Liver (tissue), 3 donors: ENCODE measurements at regions not wholly inside any gene's neighbourhood (a gene's known extent, or its start where the extent isn't known, plus 50 kb on each side); places are given as distances from the start of the nearest gene placed in this dataset.

Experiments used
- GABPA ChIP-seq, 2 donors: IDR thresholded peaks in 1 of 2; conservative IDR thresholded peaks in 1 of 2; 2 replicates each; pipeline ENCODE4 v1.6.1; 2016; ENCODE audit warnings: antibody characterized with exemption in 2 of 2, mild to moderate bottlenecking in 1 of 2, moderate library complexity in 1 of 2
- JUND ChIP-seq, 2 donors: IDR thresholded peaks; 2 replicates each; pipeline ENCODE4 v1.6.1; 2016; ENCODE audit warnings: antibody characterized with exemption in 2 of 2
- RAD21 ChIP-seq, 2 donors: IDR thresholded peaks; 2 replicates each; pipeline ENCODE4 v1.6.1; 2016; ENCODE audit warnings: antibody characterized with exemption in 2 of 2, mild to moderate bottlenecking in 2 of 2
- RXRA ChIP-seq, 2 donors: IDR thresholded peaks; 2 replicates each; pipeline ENCODE4 v1.6.1; 2017 to 2018; ENCODE audit warnings: antibody characterized with exemption in 2 of 2, mild to moderate bottlenecking in 1 of 2
- TAF1 ChIP-seq: conservative IDR thresholded peaks from 2 replicates; pipeline ENCODE4 v1.6.1; 2016; ENCODE audit warnings: antibody characterized with exemption, mild to moderate bottlenecking
- ZBTB33 ChIP-seq: IDR thresholded peaks from 2 replicates; pipeline ENCODE4 v1.6.1; 2016; ENCODE audit warnings: antibody characterized with exemption
- TF ChIP-seq, protein P1 (sequence below): fragments of 150-350 bp; IDR thresholded peaks from 2 replicates; pipeline ENCODE4 v1.5.1; 2017; ENCODE audit warnings: improper control_type of control experiment, low read depth, low read length; ENCODE audit not compliant: missing input control
- TF ChIP-seq, protein P2 (sequence below): IDR thresholded peaks from 2 replicates; pipeline ENCODE4 v1.6.1; 2016; ENCODE audit warnings: antibody characterized with exemption
- TF ChIP-seq, protein P3 (sequence below): IDR thresholded peaks from 2 replicates; pipeline ENCODE4 v1.6.1; 2016; ENCODE audit warnings: antibody characterized with exemption, mild to moderate bottlenecking
- TF ChIP-seq, protein P4 (sequence below): IDR thresholded peaks from 2 replicates; pipeline ENCODE4 v1.6.1; 2016; ENCODE audit warnings: antibody characterized with exemption
- donor health status: healthy.
- donor health status: healthy.

DNA sequence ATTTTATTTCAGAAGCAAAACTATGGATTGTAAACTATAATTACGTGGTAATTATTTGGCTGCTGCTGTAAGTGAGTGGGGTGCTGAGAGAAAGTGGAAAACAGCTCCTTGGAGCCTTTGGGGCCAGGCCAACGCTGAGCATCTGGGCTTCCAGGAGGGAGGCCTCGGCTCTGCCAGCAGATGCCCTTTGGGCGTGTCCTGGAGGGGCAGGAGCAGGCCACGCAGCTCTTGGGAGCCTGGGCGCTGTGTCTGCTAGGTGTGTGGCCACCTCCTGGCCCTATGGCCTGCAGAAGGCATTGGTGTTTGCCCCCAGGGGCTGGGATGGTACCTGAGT lies 423.3 kb downstream of the GLRX3 start:
- TF ChIP-seq, protein P1, sequence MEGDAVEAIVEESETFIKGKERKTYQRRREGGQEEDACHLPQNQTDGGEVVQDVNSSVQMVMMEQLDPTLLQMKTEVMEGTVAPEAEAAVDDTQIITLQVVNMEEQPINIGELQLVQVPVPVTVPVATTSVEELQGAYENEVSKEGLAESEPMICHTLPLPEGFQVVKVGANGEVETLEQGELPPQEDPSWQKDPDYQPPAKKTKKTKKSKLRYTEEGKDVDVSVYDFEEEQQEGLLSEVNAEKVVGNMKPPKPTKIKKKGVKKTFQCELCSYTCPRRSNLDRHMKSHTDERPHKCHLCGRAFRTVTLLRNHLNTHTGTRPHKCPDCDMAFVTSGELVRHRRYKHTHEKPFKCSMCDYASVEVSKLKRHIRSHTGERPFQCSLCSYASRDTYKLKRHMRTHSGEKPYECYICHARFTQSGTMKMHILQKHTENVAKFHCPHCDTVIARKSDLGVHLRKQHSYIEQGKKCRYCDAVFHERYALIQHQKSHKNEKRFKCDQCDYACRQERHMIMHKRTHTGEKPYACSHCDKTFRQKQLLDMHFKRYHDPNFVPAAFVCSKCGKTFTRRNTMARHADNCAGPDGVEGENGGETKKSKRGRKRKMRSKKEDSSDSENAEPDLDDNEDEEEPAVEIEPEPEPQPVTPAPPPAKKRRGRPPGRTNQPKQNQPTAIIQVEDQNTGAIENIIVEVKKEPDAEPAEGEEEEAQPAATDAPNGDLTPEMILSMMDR = no peak
- no peak for TF ChIP-seq TAF1
- TF ChIP-seq GABPA (IDR thresholded peaks at IDR 0.05 in 1 of 2, conservative IDR thresholded peaks at IDR 0.05 in 1 of 2) = no peak
- no peak for TF ChIP-seq RXRA (IDR thresholded peaks at IDR 0.05)
- TF ChIP-seq, protein P2, sequence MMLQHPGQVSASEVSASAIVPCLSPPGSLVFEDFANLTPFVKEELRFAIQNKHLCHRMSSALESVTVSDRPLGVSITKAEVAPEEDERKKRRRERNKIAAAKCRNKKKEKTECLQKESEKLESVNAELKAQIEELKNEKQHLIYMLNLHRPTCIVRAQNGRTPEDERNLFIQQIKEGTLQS = no peak
- no peak for TF ChIP-seq JUND (IDR thresholded peaks at IDR 0.05)
- TF ChIP-seq, protein P3, sequence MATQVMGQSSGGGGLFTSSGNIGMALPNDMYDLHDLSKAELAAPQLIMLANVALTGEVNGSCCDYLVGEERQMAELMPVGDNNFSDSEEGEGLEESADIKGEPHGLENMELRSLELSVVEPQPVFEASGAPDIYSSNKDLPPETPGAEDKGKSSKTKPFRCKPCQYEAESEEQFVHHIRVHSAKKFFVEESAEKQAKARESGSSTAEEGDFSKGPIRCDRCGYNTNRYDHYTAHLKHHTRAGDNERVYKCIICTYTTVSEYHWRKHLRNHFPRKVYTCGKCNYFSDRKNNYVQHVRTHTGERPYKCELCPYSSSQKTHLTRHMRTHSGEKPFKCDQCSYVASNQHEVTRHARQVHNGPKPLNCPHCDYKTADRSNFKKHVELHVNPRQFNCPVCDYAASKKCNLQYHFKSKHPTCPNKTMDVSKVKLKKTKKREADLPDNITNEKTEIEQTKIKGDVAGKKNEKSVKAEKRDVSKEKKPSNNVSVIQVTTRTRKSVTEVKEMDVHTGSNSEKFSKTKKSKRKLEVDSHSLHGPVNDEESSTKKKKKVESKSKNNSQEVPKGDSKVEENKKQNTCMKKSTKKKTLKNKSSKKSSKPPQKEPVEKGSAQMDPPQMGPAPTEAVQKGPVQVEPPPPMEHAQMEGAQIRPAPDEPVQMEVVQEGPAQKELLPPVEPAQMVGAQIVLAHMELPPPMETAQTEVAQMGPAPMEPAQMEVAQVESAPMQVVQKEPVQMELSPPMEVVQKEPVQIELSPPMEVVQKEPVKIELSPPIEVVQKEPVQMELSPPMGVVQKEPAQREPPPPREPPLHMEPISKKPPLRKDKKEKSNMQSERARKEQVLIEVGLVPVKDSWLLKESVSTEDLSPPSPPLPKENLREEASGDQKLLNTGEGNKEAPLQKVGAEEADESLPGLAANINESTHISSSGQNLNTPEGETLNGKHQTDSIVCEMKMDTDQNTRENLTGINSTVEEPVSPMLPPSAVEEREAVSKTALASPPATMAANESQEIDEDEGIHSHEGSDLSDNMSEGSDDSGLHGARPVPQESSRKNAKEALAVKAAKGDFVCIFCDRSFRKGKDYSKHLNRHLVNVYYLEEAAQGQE = no peak
- no peak for TF ChIP-seq RAD21 (IDR thresholded peaks at IDR 0.05)
- TF ChIP-seq, protein P4, sequence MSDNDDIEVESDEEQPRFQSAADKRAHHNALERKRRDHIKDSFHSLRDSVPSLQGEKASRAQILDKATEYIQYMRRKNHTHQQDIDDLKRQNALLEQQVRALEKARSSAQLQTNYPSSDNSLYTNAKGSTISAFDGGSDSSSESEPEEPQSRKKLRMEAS = no peak
- TF ChIP-seq ZBTB33 = no peak
